AG04449 (cell line): ENCODE measurements at regions not wholly inside any gene's neighbourhood (a gene's known extent, or its start where the extent isn't known, plus 50 kb on each side); places are given as distances from the start of the nearest gene placed in this dataset.

Experiments
- CTCF ChIA-PET: fragments of 350-600 bp; formaldehyde crosslinking; extraction: SDS; loops from one replicate; lab custom pipeline; 2021; ENCODE audit warnings: antibody characterized with exemption; lab: Yijun Ruan, JAX
- POLR2A ChIA-PET: fragments of 400-600, 350-600 bp; formaldehyde crosslinking; extraction: SDS; loops from one replicate; lab custom pipeline; 2020; ENCODE audit warnings: antibody characterized with exemption, inconsistent platforms; lab: Yijun Ruan, JAX
- DNase-seq: peaks from one replicate; pipeline ENCODE4 v3.0.0-alpha.2; 2010; ENCODE audit warnings: low read depth, low spot score
- H3K4me3 ChIP-seq: 2 replicates; pipeline ENCODE4 v1.5.1; 2011; ENCODE audit warnings: low read depth, mild to moderate bottlenecking, control low read depth, low read length
- CTCF ChIP-seq: IDR thresholded peaks from one replicate; pipeline ENCODE4 v1.5.1; 2011; ENCODE audit warnings: mild to moderate bottlenecking, moderate library complexity, low read length, control low read depth, inconsistent platforms; ENCODE audit not compliant: insufficient read depth; ENCODE audit errors: missing control alignments

GRCh38 chr9:134230092-134230941, 66.0 kb upstream of the RNU6ATAC start:
- ChIA-PET CTCF (no interaction called here), POLR2A (no interaction called here)
- TF ChIP-seq CTCF = no peak
- DNase-seq = no peak
- H3K4me3 ChIP-seq = no peak overlapping the region

GRCh38 chr9:134230942-134231325, 66.6 kb upstream of the RNU6ATAC start:
- H3K4me3 ChIP-seq = no peak overlapping the region
- CTCF ChIA-PET = no interaction called here
- POLR2A ChIA-PET = no interaction called here
- no peak for TF ChIP-seq CTCF
- no peak for DNase-seq

GRCh38 chr9:134231330-134231745, 67.0 kb upstream of the RNU6ATAC start:
- ChIA-PET POLR2A (no interaction called here), CTCF (no interaction called here)
- no peak for DNase-seq
- no peak overlapping the region for H3K4me3 ChIP-seq
- TF ChIP-seq CTCF = no peak

- TF ChIP-seq CTCF = no peak
- ChIA-PET CTCF (no interaction called here), POLR2A (no interaction called here)
- no peak for DNase-seq
- no peak overlapping the region for H3K4me3 ChIP-seq
These were observed 67.4 kb upstream of the RNU6ATAC start for GRCh38 chr9:134231767-134232166.

- ChIA-PET POLR2A (interaction anchor here (0.8 kb wide), 1 partner anchor 12 kb away, joined by 4 read pairs; no protein-coding TSS in a partner anchor), CTCF (interaction anchor here (0.6 to 1.0 kb wide), 2 partner anchors 11 to 62 kb away, joined by 3 to 4 read pairs; no protein-coding TSS in a partner anchor)
- TF ChIP-seq CTCF = no peak
These were observed 68.7 kb upstream of the RNU6ATAC start for GRCh38 chr9:134233022-134233421.

GRCh38 chr9:134234001-134234660, 69.8 kb upstream of the RNU6ATAC start:
- POLR2A ChIA-PET = no interaction called here
- DNase-seq = no peak
- TF ChIP-seq CTCF = no peak
- no peak overlapping the region for H3K4me3 ChIP-seq
- CTCF ChIA-PET = no interaction called here

More at GRCh38 chr9:134233022-134233421, 68.7 kb upstream of the RNU6ATAC start:
- no peak for DNase-seq
- no peak overlapping the region for H3K4me3 ChIP-seq
